Stimulated activated CD4-positive, alpha-beta T cell treated with anti-CD3 and anti-CD28 coated beads, Interleukin-1b, Interleukin-23, amount 100 ng/mL, for 48 hours (primary cell): ENCODE measurements at regions not wholly inside any gene's neighbourhood (a gene's known extent, or its start where the extent isn't known, plus 50 kb on each side); places are given as distances from the start of the nearest gene placed in this dataset.

Experiments
- DNase-seq: peaks from one replicate; pipeline ENCODE4 v3.0.0-alpha.2; 2020

DNA sequence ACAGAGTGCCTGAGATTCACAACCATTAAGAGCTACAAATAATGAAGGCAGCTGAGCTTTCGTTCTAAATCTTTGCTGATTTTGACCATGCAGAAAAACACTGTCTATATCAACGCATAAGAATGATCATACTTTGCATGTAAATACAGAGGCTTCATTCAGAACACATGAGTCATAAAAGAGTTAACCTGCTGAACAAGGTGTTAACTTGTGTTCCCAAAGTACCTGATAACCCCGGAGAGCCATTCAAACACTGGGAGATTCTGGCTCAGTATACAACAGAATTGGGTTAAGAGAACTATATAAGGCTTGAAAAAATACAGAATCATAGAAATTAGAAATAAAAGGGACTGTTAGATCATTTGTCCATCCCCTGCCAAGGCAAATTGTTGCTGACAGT is 964.3 kb upstream of the TENM3 start:
- DNase-seq, result no peak

DNA sequence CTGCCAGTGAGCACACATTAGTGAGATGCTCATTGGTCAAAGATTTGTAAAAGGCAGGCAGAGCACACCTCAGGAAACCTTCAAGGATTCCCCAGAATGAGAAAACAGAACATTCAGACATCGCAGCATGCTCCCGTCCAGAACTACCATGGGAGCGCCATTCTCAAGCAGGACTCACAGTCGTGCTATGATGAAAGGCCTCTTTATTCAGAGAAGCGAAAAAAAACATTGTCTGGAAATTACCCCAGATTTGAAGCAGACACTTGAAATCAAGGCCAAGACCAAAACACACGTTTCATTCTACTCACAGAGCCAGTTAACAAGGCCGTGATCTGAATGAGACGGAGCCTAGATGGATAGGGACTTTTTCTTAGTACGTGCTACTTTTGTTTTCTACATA is 961.8 kb upstream of the TENM3 start:
- no peak for DNase-seq

DNA sequence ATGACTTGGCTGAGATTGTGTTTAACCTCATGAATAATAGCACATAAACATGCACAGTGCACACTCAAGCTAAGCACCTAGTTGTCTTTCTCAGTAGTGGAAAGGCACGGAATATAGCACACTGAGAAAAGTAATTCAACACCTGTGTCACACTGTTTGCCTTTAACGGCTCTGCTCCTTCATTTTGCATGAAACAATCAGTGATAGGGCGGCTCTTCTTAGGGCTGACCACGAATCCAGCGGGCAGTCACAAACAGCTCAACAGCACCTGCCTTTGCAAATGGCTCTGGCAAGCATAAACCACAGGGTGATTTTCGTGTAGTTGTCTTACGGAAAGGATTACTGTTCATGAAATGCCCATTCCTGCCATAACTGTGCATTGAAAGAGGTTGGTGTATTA is 954.0 kb upstream of the TENM3 start:
- no peak for DNase-seq

DNA sequence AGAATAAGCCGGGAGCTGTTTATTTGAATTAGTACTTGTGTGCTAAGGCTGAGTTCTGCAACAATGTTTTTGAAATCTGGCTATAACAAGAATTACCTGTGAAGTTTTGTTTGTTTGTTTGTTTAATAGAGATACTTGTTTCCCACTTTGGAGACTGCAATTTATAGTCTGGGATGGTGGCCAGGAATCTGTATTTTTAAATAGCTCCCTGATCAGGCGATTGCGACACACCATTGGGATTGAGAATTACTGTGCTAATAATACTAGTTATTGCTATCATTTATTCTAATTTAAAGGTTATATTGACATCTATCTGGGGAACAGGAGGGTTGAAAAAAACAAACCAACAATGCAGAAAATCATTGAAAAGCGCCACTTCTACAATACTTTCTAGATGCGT is 951.6 kb upstream of the TENM3 start:
- no peak for DNase-seq

DNA sequence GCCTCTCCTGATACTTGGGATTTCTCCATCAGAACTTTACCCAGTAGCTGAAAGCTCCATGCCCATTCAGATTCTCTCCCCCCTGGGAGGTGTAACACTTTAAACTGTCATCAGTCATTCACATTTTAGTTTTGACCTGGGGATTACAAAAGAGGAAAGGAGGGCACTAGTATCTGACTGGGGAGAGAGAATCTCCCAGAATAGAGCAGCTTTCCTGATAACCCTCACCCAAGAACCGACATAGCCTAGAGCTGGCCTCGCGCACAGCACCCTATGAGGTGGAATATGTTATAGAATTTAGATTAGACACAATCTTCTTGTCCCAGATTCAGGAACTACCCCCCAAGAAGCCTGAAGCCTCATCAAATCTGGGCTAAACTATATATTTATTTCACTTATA is 950.2 kb upstream of the TENM3 start:
- no peak for DNase-seq

DNA sequence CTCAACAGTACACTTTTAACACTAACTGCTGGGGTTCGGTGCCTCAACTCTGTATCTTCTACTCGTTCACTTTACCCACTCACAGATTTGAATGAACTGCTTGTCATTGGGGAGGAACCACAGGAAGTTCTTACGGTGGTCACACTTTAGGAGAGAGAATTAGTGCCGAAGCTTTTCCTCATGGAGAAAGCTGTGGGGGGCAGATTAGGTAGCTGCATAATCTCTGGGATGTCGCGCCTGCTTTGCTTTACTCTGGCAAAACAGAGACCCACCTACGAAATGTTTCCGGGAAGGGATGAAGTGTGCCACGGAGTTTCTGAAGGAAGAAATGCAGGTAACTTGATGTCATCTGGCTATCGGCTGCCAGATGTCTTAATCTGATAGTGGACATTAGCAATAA is 949.7 kb upstream of the TENM3 start:
- no peak for DNase-seq

DNA sequence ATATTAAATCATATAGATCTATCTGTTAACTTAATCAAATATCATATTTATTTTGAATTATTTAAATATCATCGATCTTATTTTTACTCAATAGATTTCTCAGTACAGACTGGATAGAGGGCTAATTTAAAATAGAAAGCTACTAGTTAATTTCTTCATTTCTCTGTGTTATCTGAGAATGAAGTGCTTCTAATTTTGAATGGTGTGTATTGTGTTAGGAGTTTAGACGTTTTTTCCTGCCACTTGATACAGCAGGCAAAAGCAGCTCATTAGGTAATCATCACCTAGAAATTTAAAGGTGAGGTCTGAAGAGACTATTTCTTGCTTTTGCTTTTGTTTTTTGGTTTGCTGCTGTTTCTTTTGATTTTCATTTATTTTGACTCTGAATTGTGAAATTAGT is 948.8 kb upstream of the TENM3 start:
- no peak for DNase-seq

DNA sequence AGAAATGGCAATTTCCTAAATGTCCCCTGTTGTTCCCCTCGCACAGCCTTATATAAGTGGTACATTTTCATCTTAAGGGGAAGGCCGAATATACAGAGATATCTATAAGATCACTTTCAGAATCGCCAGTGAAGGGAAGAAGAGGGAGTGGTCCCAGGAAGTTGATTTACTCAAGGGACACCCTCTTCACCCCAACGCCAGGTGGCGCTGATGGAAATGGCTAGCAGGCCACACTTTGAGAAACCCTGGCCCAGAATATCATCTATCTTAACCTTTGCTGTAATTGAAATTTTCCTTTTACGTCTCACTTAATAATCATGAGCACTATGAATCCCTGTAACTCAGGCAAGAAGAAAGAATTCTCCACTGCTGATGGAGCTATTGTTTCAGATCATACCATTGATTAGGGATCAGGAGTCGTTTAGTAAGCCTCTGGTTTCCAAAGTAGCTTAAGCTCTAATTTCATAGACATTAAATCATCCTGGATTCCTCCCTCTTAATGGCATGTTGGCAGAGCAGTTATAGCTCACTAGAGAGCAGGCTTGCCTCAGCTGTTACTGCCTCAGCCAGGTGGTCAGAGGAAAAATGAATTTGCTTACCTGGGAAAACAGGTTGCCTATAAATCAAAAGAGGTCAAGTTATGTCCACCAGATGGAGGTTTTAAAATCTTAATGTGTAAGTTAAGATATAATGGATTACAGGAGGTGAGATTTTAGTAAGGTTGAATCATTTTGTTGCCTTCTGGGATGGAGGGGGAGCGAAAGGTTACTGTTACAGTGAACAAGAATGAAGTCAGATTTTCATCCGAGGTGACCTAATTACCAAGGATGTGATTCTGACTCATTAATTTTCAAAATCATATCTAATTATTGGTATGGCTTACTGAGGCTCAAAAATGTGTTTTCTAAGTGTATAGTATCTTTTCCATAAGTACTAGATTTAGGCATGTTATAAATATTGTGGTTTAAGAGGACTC is 941.2 kb upstream of the TENM3 start:
- peak; percentile 4 for DNase-seq

DNA sequence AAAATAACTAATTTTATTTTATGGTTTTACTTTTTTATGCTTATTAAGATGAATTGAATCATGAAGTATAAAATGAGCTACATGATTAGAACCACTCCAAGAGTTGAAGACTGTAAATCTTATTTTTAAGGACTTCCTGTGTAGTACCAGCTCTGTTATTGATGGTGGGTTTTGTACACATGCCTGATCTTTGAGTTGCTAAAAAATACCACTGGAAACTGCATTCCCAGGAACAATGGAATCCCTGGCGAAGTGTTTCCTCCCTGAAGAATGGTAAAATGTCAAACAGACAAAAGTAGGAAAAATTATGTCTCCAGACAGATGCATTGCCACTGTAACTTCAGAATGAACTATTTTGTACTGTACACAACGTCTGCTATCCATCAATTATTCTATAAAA is 935.4 kb upstream of the TENM3 start:
- DNase-seq, result no peak

DNA sequence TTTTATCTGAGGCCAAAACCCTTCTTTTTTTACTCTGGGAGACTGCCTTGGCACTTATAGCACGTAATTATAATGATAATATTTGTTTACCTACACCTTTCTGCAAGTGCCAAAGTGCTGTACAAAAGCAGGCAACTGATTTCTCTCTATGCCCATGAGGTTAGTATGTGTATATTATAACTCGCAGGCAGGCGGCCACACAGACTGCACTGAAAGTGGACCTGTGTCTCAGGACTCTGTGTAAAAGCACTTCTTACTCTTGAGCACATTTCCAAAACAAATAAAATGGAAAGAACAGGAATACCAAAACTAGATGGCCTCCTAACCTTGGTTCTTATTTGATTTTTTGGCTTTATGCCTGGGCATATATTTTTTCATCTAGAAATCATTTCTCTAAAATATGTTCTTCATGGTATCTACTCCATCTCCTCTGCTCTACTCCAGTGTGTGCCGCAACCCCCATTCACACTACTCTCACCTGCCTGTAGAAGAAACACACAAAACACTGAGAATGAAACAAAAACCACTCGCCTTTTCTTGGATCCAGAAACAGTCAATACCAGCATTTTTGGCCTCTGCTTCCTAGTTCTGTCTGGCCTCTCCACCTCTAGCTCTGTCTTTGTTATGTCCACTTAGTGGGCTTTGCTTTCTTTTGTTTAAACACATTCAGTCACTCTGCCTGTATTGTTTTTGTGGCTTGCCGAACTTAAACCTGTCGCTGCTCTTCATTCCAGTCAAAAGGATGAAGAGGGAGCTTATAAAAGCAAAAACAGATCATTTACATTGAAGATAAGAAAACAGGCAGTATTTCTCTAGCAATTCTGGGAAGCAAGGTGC is 934.5 kb upstream of the TENM3 start:
- no peak for DNase-seq

DNA sequence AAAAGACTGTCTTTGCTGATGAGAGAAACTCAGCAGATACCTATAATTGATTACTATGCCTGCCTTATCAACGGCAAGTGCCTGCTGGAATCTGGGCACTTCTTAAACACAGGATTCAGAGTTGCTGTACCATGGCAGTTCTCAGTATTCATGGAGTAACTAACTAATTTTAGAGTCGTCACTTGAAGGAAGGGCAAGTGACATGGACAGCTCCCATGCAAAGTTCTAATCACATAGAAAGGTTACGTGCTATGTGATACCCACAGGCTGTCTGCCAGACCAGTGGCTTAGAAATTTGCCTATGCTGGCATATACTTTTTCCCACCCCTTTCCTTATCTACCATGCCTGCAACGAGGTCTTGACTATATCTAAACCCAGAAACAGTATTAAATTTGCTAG is 931.1 kb upstream of the TENM3 start:
- DNase-seq, result no peak

DNA sequence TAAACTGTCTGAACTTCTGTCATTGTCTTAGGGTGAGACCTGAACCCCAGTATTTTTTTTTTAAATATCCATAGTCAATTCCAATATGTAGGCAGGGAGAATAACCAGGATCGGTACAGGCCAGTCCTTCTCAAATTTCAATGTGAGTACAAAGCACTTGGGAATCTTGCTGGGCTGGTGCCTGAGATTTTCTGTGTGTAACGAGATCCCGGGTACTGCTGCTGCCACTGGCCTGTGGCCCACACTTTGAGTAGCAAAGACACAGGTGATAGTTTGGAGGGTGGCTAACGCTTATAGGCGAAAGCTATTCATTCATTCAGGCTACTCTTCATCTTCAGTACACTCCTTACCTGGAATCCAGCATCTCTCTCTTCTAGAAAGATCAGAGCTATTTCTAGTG is 923.6 kb upstream of the TENM3 start:
- DNase-seq, result no peak

DNA sequence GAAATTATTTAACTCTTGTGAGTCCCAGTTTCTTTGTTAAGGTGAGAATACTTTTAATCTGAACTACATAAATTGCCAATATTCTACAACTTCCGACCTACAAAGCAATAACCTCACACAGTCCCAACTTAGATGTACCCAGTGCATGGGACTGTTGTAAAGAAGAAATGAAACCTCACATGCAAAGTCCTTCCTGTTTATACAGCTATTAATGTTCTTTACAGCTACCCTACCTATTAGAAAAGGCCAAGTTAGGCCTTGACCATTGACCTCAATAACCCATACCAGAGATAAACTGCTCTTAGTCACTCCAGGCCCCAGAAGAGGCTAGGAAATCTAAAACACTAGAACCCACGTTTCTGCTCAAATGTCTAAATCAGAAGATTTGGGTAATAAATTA is 920.1 kb upstream of the TENM3 start:
- DNase-seq, result no peak

DNA sequence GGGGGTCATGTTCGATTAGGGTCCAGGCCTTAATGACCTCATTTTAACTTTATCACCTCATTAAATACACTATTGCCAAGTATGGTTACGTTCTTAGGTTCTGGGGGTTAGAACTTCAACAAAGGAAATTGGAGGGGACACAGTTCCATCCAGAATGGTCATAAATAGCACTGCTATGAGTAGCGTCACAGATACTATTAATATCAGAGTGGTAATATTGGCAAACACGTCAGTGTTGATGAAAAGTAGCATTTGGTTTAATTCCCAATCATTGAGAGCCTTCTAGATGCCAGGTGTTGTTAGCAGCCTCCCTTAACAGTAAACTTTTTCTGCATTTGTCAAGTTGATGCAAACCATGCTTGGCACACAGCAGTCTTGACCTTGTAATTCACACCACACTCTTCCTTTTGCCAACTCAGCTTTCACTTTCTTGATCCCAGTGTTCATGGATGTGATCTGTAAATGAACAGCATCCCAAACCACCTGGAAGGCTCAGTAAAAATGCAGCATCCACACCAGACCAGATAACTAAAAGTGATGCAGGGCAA is 912.5 kb upstream of the TENM3 start:
- DNase-seq, result no peak

DNA sequence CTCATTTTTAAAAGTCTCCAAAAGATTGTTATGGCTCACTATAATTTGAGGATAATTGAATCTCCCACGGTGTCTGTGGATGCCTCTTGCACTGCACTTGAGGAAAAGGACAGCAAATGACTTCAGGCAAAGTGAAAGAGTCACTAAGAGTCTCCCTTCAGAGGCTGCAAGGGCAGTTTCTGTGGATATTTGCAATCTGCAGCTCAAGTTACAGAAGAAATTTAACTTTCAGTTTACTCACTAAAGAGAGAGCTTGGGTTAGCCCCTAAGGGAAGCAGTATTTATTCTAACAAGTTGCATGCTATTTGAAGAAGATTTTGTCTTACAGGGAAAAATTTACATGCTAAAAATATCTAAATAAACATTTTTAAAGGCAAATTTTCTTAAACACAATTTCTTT is 912.0 kb upstream of the TENM3 start:
- DNase-seq, result no peak

DNA sequence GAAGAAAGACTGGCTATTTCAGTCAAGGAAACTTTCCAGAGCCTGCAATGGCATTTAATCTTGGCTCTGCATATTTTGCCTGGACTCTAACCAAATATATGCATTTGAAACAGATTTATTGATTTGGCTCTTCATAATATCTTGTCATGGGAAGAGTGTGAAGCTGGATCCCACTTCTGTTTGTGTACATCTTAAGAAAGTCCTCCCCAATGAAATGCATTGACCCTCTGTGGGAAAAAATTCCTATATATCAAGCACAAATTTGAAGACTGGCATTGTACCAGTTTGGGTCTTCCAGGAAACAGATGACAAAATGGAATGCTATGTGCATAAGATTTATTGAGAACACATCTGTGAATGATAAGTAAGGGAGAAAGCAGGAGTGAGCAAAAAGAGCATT is 897.3 kb upstream of the TENM3 start:
- no peak for DNase-seq

DNA sequence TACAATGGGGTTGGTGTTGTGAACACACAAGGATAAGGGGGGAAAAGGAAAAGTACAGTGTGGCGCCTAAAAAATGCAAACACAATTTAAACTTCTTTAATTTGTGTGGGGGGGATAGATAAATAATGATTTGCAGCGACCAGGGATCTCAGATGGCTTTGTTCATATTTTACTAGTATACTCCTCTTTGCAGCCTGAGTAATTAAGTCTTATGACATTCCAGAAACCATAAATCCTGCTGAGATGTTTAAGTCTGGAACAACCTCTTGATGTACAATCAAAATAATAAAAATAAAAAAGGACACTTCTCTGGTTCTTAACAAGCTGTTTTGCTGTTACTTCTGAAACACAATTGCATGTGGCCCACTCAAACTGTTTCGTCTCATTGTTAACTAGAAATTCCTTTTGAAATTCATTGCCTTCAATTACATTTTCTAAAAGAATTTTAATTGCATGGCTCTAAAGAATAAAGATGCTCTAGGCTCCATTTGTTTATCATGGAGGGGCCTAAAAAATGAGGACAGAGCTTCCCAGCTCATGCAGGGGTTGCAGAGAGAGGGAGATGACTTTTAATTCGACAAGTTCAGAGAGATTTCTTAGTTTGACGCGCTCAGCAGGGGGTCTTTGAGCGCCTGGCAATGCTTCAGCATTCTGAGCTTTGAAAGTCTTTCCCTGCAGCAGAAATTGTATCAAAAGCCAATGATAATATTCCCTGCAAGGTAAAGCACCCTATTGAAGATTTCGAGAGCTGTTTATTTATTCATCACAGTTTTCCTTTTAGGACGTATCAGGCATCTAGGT is 892.4 kb upstream of the TENM3 start:
- DNase-seq, result no peak

DNA sequence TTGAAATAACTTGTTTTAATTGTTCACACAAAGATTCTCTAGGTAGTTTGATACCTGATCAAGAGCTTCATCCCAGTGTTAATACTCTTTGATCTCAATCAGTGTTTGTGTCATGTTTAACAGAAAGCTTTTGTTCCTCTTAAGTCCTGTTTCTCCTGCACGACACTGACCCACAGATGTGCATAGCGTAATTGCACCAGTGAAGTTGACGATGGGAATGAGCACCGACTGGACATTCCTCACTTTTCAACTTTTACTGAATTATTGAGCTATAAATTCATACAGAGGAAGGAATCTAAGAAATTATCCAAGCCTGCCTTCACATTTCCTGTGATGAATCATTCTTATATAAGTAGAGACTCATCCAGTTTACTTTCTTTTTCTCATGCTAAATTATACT is 878.7 kb upstream of the TENM3 start:
- DNase-seq, result no peak

DNA sequence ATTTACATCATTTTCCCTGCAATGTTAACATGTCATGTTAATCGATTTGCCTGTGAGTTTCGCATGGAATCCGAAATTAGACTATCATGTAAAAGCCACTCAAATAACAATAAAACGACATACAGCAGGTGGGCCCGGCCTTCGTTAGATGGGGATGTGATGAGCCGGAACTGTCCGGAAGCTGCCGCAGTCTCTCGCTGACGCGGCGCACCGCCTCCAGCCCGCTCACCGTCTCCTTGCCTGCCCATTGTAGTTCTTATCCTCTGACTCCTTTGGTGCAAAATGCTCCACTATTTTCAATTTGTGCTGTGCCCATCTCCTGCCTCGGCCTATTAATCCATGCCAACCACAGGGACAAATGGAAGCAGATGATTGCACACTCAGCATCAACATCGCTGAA is 877.5 kb upstream of the TENM3 start:
- DNase-seq, result no peak

DNA sequence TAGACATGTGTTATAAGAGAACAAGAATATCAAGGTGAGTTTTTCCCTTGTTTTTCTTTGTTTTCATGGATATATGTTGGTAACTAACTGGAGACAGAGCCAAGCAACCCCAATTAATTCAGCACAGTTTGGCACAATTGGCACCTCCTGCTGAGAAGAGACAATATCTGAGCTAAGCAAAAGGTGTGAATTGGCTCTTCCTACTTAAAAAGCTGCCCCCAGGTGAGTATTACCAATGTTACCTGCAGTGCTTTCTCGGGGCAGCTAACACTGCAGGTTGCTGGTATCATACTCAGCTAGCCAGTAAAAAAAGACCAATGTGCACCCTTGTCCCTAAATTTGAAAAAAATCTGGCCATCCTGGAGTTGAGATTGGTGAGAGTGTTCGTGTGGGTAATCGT is 871.2 kb upstream of the TENM3 start:
- no peak for DNase-seq

DNA sequence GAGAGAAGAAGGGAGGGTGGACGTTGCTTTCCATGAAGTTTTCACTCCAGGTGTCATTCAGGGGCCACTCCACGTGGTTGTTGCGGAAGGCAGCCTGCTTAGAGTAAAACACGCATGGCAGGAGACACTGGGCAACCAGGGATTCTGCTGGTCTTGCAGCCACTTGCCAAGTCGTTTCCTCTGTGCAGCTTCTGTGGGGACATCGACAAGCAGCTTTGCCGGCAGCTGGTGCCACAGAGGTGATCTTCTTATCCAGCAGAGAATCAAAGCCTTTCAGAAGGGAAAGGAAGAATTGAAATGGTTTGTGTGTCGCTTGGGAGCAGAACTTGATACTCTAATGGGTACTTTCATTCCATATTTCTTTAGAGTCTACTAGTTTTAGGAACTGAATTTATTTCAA is 867.1 kb upstream of the TENM3 start:
- no peak for DNase-seq

DNA sequence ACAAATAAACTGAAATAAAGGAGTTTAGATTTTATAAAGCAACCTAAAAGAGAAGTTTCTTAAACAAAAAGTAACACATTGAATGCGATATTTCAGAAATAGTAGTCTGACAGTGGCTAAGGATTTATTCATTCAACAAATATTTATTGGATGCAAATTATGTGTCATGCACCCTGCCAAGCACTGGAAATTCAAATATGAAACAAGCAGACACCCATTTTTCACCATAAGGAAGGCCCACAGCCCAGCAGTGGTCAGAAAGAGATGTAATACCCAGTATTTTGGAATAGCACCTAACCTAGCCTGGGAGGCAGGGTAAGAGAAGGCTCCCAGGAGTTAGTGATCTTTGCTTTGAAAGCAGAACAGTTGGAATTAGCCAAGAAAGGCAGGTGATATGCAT is 855.1 kb upstream of the TENM3 start:
- no peak for DNase-seq

DNA sequence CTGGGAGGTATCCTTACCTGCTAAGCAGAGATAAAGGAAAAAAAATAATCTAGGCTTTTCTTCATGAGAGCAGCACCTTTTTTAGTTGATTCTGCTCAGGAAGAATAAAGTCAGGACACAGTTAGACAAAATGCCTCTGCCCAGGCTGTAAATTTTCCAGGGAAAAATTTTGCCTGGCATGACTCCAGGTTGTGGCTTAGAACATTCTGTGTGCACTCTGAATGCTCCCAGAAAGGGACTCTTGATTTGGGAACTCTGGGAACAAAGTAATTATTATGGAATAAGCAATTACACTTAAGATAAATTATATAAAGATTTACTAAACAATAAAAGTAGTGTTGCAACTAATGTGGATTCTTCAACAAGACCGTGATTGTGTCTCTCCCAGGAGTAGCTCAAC is 826.2 kb upstream of the TENM3 start:
- no peak for DNase-seq
